ENCODE measurements at regions not wholly inside any gene's neighbourhood (a gene's known extent, or its start where the extent isn't known, plus 50 kb on each side); places are given as distances from the start of the nearest gene placed in this dataset.
"Not testable (repeated sequence)": the region's sequence is repeated elsewhere in the genome, so short reads cannot be mapped to it uniquely, and the experiment has no call there.

GRCh38 chr7:15049157-15049556, 146.6 kb upstream of the DGKB start:
- no peak for DNase-seq (ENCODE audit: low spot score)

- DNase-seq (ENCODE audit: low spot score): no peak
These were observed 144.3 kb upstream of the DGKB start for GRCh38 chr7:15046861-15047260.

- no peak for DNase-seq (ENCODE audit: low spot score)
These were observed 141.4 kb upstream of the DGKB start for GRCh38 chr7:15043931-15044330.

- DNase-seq (ENCODE audit: low spot score): no peak
These were observed 139.9 kb upstream of the DGKB start for GRCh38 chr7:15042285-15043065.

GRCh38 chr7:15041226-15041625, 138.7 kb upstream of the DGKB start:
- no peak for DNase-seq (ENCODE audit: low spot score)

GRCh38 chr7:15035814-15036213, 133.3 kb upstream of the DGKB start:
- DNase-seq (ENCODE audit: low spot score): no peak

- no peak for DNase-seq (ENCODE audit: low spot score)
These were observed 130.5 kb upstream of the DGKB start for GRCh38 chr7:15033039-15033438.

GRCh38 chr7:15018981-15019380, 116.4 kb upstream of the DGKB start:
- no peak for DNase-seq (ENCODE audit: low spot score)

GRCh38 chr7:15016766-15017165, 114.2 kb upstream of the DGKB start:
- no peak for DNase-seq (ENCODE audit: low spot score)

- DNase-seq (ENCODE audit: low spot score): no peak
These were observed 113.7 kb upstream of the DGKB start for GRCh38 chr7:15016315-15016667.

GRCh38 chr7:15015545-15016314, 113.2 kb upstream of the DGKB start:
- DNase-seq (ENCODE audit: low spot score): peak; percentile 76

GRCh38 chr7:15012135-15012534, 109.6 kb upstream of the DGKB start:
- no peak for DNase-seq (ENCODE audit: low spot score)

GRCh38 chr7:15011289-15011688, 108.7 kb upstream of the DGKB start:
- DNase-seq (ENCODE audit: low spot score): no peak

- DNase-seq (ENCODE audit: low spot score): peak; percentile 32
These were observed 105.0 kb upstream of the DGKB start for GRCh38 chr7:15007507-15007906.

GRCh38 chr7:15005672-15006071, 103.1 kb upstream of the DGKB start:
- DNase-seq (ENCODE audit: low spot score): no peak

GRCh38 chr7:15000157-15000556, 97.6 kb upstream of the DGKB start:
- DNase-seq (ENCODE audit: low spot score): no peak

- no peak for DNase-seq (ENCODE audit: low spot score)
These were observed 96.8 kb upstream of the DGKB start for GRCh38 chr7:14999331-14999730.

GRCh38 chr7:14995774-14996173, 93.2 kb upstream of the DGKB start:
- no peak for DNase-seq (ENCODE audit: low spot score)

GRCh38 chr7:14988941-14989340, 86.4 kb upstream of the DGKB start:
- DNase-seq (ENCODE audit: low spot score): no peak

- DNase-seq (ENCODE audit: low spot score): no peak
These were observed 76.1 kb upstream of the DGKB start for GRCh38 chr7:14978687-14979086.

- DNase-seq (ENCODE audit: low spot score): no peak
These were observed 72.1 kb upstream of the DGKB start for GRCh38 chr7:14974688-14975087.

- DNase-seq (ENCODE audit: low spot score): no peak
These were observed 71.3 kb upstream of the DGKB start for GRCh38 chr7:14973712-14974428.

GRCh38 chr7:14971678-14972077, 69.1 kb upstream of the DGKB start:
- not testable (repeated sequence) for DNase-seq (ENCODE audit: low spot score)
